HG03095 (cell line): ENCODE measurements at regions not wholly inside any gene's neighbourhood (a gene's known extent, or its start where the extent isn't known, plus 50 kb on each side); places are given as distances from the start of the nearest gene placed in this dataset.

Experiments
- ATAC-seq: cut with Tn5 transposase; IDR thresholded peaks from one replicate; pipeline ENCODE4 v1.9.1; 2021; ENCODE audit warnings: moderate library complexity; ENCODE audit not compliant: unreplicated experiment

- no peak for ATAC-seq
These were observed 1199.1 kb upstream of the GYPC start for GRCh38 chr2:125456693-125457363.

- peak; percentile 69 for ATAC-seq
These were observed 1184.0 kb upstream of the GYPC start for GRCh38 chr2:125471963-125472362.

GRCh38 chr2:125479143-125479636 is 1176.8 kb upstream of the GYPC start:
- ATAC-seq, result no peak

- no peak for ATAC-seq
These were observed 1165.7 kb upstream of the GYPC start for GRCh38 chr2:125490308-125490707.

- no peak for ATAC-seq
These were observed 1164.3 kb upstream of the GYPC start for GRCh38 chr2:125491663-125492062.

GRCh38 chr2:125512313-125512712 is 1143.6 kb upstream of the GYPC start:
- no peak for ATAC-seq

GRCh38 chr2:125516496-125517109 is 1139.4 kb upstream of the GYPC start:
- ATAC-seq, result no peak

- ATAC-seq, result no peak
These were observed 1129.9 kb upstream of the GYPC start for GRCh38 chr2:125526093-125526492.

- ATAC-seq, result no peak
These were observed 1120.9 kb upstream of the GYPC start for GRCh38 chr2:125535089-125535488.

GRCh38 chr2:125543968-125544514 is 1111.9 kb upstream of the GYPC start:
- ATAC-seq, result no peak

- ATAC-seq, result no peak
These were observed 1102.2 kb upstream of the GYPC start for GRCh38 chr2:125553768-125554167.

GRCh38 chr2:125554956-125555355 is 1101.0 kb upstream of the GYPC start:
- no peak for ATAC-seq

GRCh38 chr2:125559186-125559585 is 1096.8 kb upstream of the GYPC start:
- no peak for ATAC-seq

- ATAC-seq, result no peak
These were observed 1095.1 kb upstream of the GYPC start for GRCh38 chr2:125560855-125561254.

- ATAC-seq, result no peak
These were observed 1094.7 kb upstream of the GYPC start for GRCh38 chr2:125561302-125561701.

- ATAC-seq, result no peak
These were observed 1093.0 kb upstream of the GYPC start for GRCh38 chr2:125562924-125563323.

GRCh38 chr2:125564471-125564870 is 1091.5 kb upstream of the GYPC start:
- no peak for ATAC-seq

- no peak for ATAC-seq
These were observed 1089.5 kb upstream of the GYPC start for GRCh38 chr2:125566422-125566821.

- ATAC-seq, result no peak
These were observed 1088.9 kb upstream of the GYPC start for GRCh38 chr2:125567100-125567499.

GRCh38 chr2:125572660-125573059 is 1083.3 kb upstream of the GYPC start:
- ATAC-seq, result no peak

- no peak for ATAC-seq
These were observed 1082.5 kb upstream of the GYPC start for GRCh38 chr2:125573432-125573831.

GRCh38 chr2:125576558-125576957 is 1079.4 kb upstream of the GYPC start:
- ATAC-seq, result no peak
